Stimulated activated naive B cell treated with anti-CD40 and anti-IgM and Interleukin-4, amounts not matched to agents 10 μg/mL and 1 μg/mL and 100 μg/mL, for 72 hours (primary cell): ENCODE measurements at regions not wholly inside any gene's neighbourhood (a gene's known extent, or its start where the extent isn't known, plus 50 kb on each side); places are given as distances from the start of the nearest gene placed in this dataset.
"Not testable (repeated sequence)": the region's sequence is repeated elsewhere in the genome, so short reads cannot be mapped to it uniquely, and the experiment has no call there.

ENCODE experiments used
- ATAC-seq, 2 donors: fragments of 150-1000 bp; cut with Tn5 transposase; replicated peaks; 2 replicates each; pipeline ENCODE4 v1.10.0; 2021; ENCODE audit warnings: moderate library complexity in 1 of 2
- DNase-seq: peaks from one replicate; pipeline ENCODE4 v3.0.0; 2021
- H3K27ac Mint-ChIP-seq: one replicate; pipeline ENCODE4 v1.8.0; 2022; ENCODE audit warnings: mild to moderate bottlenecking, mixed read lengths
- H3K27me3 Mint-ChIP-seq, 2 donors: one replicate each; pipeline ENCODE4 v1.8.0; 2022; ENCODE audit warnings: mixed read lengths in 2 of 2
- H3K36me3 Mint-ChIP-seq, 2 donors: one replicate each; pipeline ENCODE4 v1.8.0; 2022; ENCODE audit warnings: mixed read lengths in 2 of 2, mild to moderate bottlenecking in 1 of 2
- H3K4me1 Mint-ChIP-seq, 2 donors: one replicate each; pipeline ENCODE4 v1.8.0; 2022; ENCODE audit warnings: mixed read lengths in 2 of 2, mild to moderate bottlenecking in 1 of 2
- H3K4me3 Mint-ChIP-seq, 2 donors: one replicate each; pipeline ENCODE4 v1.8.0; 2022; ENCODE audit warnings: mild to moderate bottlenecking in 2 of 2, mixed read lengths in 2 of 2, moderate library complexity in 1 of 2
- H3K9me3 Mint-ChIP-seq, 2 donors: one replicate each; pipeline ENCODE4 v1.8.0; 2022; ENCODE audit warnings: mixed read lengths in 2 of 2, mild to moderate bottlenecking in 1 of 2

GRCh38 chr22:22754268-22754657, 109.8 kb downstream of the GGTLC2 start:
- Mint-ChIP-seq H3K27ac (no peak overlapping the region), H3K36me3 (no peaks in the 10 kb centered on the region), H3K9me3 (no peaks in the 10 kb centered on the region), H3K4me1 (peaks cover 10 to 17% of the 10 kb centered on the region in 2 donors), H3K4me3 (no peak overlapping the region), H3K27me3 (peaks cover 0 to 4% of the 10 kb centered on the region in 2 donors)
- no peak for ATAC-seq
- no peak for DNase-seq

DNA sequence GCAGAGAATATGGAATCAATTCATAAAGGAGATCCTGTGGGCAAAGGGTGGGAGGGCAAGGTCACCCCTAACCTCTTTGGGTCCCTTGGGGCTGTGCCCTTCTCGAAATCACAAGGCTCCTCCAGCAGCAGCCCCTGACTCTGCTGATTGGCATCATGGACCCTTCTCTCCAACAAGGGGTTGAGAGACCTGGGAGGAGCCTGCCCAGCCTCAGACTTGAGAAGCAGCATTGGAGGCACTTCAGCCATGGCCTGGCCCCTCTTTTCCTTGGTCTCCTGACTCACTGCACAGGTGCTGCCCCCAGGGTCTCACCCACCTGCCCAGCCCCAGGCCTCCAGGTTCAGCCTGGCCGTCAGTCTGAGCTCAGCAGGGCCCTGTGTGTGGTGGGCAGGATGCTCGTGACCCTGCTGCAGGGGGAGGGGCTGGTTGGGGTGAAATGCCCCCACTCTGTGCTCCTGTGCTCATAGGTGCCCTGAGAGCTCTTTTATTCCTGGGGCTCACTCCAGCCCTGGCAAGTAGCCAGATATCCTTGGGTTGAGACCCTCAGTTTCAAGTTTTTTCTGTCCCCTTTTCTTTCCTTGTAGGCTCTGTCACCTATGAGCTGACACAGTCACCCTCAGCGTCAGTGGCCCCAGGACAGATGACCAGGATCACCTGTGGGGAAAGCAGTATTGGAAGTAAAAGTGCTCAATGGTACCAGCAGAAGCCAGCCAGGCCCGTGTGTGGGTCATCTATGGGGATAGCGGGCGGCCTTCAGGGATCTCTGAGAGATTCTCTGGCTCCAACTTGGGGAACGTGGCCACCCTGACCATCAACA, 110.8 kb downstream of the GGTLC2 start:
- DNase-seq (no peak), ATAC-seq (no peak)
- H3K9me3 Mint-ChIP-seq: no peaks in the 10 kb centered on the region
- H3K36me3 Mint-ChIP-seq: no peaks in the 10 kb centered on the region
- no peak overlapping the region for H3K4me3 Mint-ChIP-seq
- H3K27ac Mint-ChIP-seq: no peak overlapping the region
- H3K27me3 Mint-ChIP-seq: peaks cover 0 to 4% of the 10 kb centered on the region in 2 donors
- peaks cover 10 to 17% of the 10 kb centered on the region in 2 donors for H3K4me1 Mint-ChIP-seq

- Mint-ChIP-seq H3K9me3 (no peaks in the 10 kb centered on the region), H3K4me3 (no peak overlapping the region), H3K36me3 (no peaks in the 10 kb centered on the region), H3K4me1 (peaks cover 10 to 17% of the 10 kb centered on the region in 2 donors), H3K27me3 (peaks cover 0 to 4% of the 10 kb centered on the region in 2 donors), H3K27ac (no peak overlapping the region)
- no peak for ATAC-seq
- no peak for DNase-seq
Observed at GRCh38 chr22:22755778-22756100, 111.3 kb downstream of the GGTLC2 start.

GRCh38 chr22:22756109-22756508, 111.7 kb downstream of the GGTLC2 start:
- H3K27me3 Mint-ChIP-seq: peaks cover 0 to 4% of the 10 kb centered on the region in 2 donors
- no peaks in the 10 kb centered on the region for H3K36me3 Mint-ChIP-seq
- ATAC-seq (no peak), DNase-seq (no peak)
- no peak overlapping the region for H3K4me3 Mint-ChIP-seq
- H3K4me1 Mint-ChIP-seq: peaks cover 10 to 17% of the 10 kb centered on the region in 2 donors
- H3K27ac Mint-ChIP-seq: no peak overlapping the region
- no peaks in the 10 kb centered on the region for H3K9me3 Mint-ChIP-seq

- H3K27me3 Mint-ChIP-seq, ATAC-seq, H3K27ac Mint-ChIP-seq, H3K36me3 Mint-ChIP-seq, DNase-seq, H3K9me3 Mint-ChIP-seq, H3K4me3 Mint-ChIP-seq: not testable (repeated sequence)
- H3K4me1 Mint-ChIP-seq: peaks cover 10 to 17% of the 10 kb centered on the region in 2 donors
Observed at GRCh38 chr22:22756551-22757201, 112.3 kb downstream of the GGTLC2 start.

- not testable (repeated sequence) for ATAC-seq, H3K9me3 Mint-ChIP-seq, H3K27ac Mint-ChIP-seq, H3K27me3 Mint-ChIP-seq, DNase-seq, H3K36me3 Mint-ChIP-seq
- Mint-ChIP-seq H3K4me3 (peak overlapping the region in 1 of 2 donors; percentile 41), H3K4me1 (peaks cover 4 to 13% of the 10 kb centered on the region in 2 donors)
Observed at GRCh38 chr22:22758101-22758807, 113.8 kb downstream of the GGTLC2 start.

- H3K27ac Mint-ChIP-seq: no peak overlapping the region
- H3K27me3 Mint-ChIP-seq: peaks cover 0 to 4% of the 10 kb centered on the region in 2 donors
- H3K9me3 Mint-ChIP-seq: no peaks in the 10 kb centered on the region
- H3K4me3 Mint-ChIP-seq: no peak overlapping the region
- peaks cover 0 to 6% of the 10 kb centered on the region in 2 donors for H3K4me1 Mint-ChIP-seq
- DNase-seq (no peak), ATAC-seq (no peak)
- H3K36me3 Mint-ChIP-seq: no peaks in the 10 kb centered on the region
Observed at GRCh38 chr22:22759371-22759770, 115.0 kb downstream of the GGTLC2 start.

GRCh38 chr22:22759889-22760546, 115.6 kb downstream of the GGTLC2 start:
- DNase-seq (no peak), ATAC-seq (no peak)
- no peaks in the 10 kb centered on the region for H3K36me3 Mint-ChIP-seq
- peaks cover 0 to 8% of the 10 kb centered on the region in 2 donors for H3K27me3 Mint-ChIP-seq
- H3K4me1 Mint-ChIP-seq: peaks cover 0 to 6% of the 10 kb centered on the region in 2 donors
- H3K4me3 Mint-ChIP-seq: no peak overlapping the region
- H3K27ac Mint-ChIP-seq: no peak overlapping the region
- no peaks in the 10 kb centered on the region for H3K9me3 Mint-ChIP-seq

- Mint-ChIP-seq H3K4me1 (peaks cover 0 to 6% of the 10 kb centered on the region in 2 donors), H3K4me3 (no peak overlapping the region), H3K27me3 (peaks cover 4 to 18% of the 10 kb centered on the region in 2 donors), H3K36me3 (no peaks in the 10 kb centered on the region), H3K27ac (no peak overlapping the region), H3K9me3 (no peaks in the 10 kb centered on the region)
- no peak for ATAC-seq
- no peak for DNase-seq
Observed at GRCh38 chr22:22761606-22761962, 117.2 kb downstream of the GGTLC2 start.

DNA sequence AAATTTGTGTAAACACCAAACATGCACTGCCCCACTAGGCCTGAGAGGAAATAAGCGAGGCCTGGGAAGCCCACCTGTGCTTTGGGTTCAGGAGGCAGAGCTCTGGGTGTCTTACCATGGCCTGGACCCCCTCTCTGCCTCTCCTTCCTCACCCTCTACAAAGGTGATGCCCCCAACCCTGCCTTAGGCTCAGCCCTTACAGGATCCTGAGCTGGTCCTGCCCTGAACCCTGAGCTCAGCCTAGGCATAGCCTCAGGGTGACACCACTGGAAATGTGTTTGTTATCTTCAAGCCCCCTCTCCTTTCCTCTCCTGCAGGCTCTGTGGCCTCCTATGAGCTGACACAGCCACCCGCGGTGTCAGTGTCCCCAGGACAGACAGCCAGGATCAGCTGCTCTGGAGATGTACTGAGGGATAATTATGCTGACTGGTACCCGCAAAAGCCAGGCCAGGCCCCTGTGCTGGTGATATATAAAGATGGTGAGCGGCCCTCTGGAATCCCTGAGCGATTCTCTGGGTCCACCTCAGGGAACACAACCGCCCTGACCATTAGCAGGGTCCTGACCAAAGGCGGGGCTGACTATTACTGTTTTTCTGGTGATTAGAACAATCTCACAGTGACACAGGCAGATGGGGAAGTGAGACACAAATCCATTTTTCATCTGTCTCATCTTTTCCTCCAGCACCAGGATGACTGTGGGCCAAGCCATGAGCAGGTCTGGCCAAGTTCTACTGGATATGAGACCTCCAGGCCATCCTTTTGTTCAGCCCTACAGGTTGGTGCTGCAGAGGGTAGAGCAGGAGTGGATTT, 117.8 kb downstream of the GGTLC2 start:
- Mint-ChIP-seq H3K27ac (no peak overlapping the region), H3K9me3 (no peaks in the 10 kb centered on the region), H3K27me3 (peaks cover 8 to 18% of the 10 kb centered on the region in 2 donors), H3K4me3 (no peak overlapping the region), H3K4me1 (peaks cover 0 to 6% of the 10 kb centered on the region in 2 donors), H3K36me3 (no peaks in the 10 kb centered on the region)
- DNase-seq (no peak), ATAC-seq (peak in 1 of 2 donors; percentile 45)

- H3K4me1 Mint-ChIP-seq: peaks cover 0 to 6% of the 10 kb centered on the region in 2 donors
- no peak overlapping the region for H3K4me3 Mint-ChIP-seq
- H3K27ac Mint-ChIP-seq: peak overlapping the region; percentile 47
- H3K36me3 Mint-ChIP-seq: no peaks in the 10 kb centered on the region
- ATAC-seq: no peak
- H3K9me3 Mint-ChIP-seq: no peaks in the 10 kb centered on the region
- no peak for DNase-seq
- peaks cover 19 to 31% of the 10 kb centered on the region in 2 donors for H3K27me3 Mint-ChIP-seq
Observed at GRCh38 chr22:22763512-22763911, 119.1 kb downstream of the GGTLC2 start.

- Mint-ChIP-seq H3K4me3 (no peak overlapping the region), H3K27me3 (peaks cover 22 to 31% of the 10 kb centered on the region in 2 donors), H3K4me1 (peaks cover 0 to 3% of the 10 kb centered on the region in 2 donors), H3K36me3 (no peaks in the 10 kb centered on the region), H3K27ac (no peak overlapping the region), H3K9me3 (no peaks in the 10 kb centered on the region)
- ATAC-seq (no peak), DNase-seq (no peak)
Observed at GRCh38 chr22:22764085-22764484, 119.7 kb downstream of the GGTLC2 start.

DNA sequence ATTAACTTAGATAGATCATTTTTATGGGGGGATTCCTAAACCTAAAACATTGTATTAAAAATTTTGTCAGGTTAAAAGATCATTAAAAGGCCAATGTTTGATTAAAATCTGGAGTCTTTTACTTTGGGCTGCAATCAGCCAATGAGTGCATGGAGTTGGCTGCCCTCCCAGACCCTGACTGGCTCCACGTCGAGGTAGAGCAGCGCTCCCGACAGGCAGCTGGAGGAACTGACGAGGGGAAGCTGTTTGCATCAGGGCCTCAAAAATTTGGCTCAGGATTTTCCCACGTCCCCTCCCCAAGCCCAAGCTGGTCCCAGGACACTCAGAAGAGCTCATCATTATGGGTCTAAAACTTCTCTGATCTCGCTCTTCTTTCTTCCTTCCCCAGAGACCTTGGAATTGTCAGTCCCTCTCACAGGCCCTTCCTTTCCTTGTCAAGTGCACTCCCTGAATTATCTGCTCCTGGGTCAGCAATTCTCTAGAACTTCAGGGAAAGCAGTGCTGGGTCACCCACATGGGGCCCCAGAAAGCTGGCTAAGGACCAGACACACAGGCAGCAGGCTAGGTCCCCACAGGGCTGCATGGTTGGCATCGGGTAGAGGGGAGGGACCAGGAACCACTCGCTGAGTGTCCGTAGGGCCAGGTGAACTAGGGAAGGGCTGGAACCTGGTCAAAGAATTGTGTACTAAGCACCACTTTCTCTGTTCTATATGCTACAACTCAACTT, 119.6 kb upstream of the IGLL5 start:
- no peak overlapping the region for H3K4me3 Mint-ChIP-seq
- no peaks in the 10 kb centered on the region for H3K36me3 Mint-ChIP-seq
- DNase-seq (no peak), ATAC-seq (no peak)
- no peaks in the 10 kb centered on the region for H3K9me3 Mint-ChIP-seq
- H3K4me1 Mint-ChIP-seq: peaks cover 22 to 29% of the 10 kb centered on the region in 2 donors
- no peak overlapping the region for H3K27ac Mint-ChIP-seq
- peaks cover 27 to 31% of the 10 kb centered on the region in 2 donors for H3K27me3 Mint-ChIP-seq
